ENCODE measurements at regions not wholly inside any gene's neighbourhood (a gene's known extent, or its start where the extent isn't known, plus 50 kb on each side); places are given as distances from the start of the nearest gene placed in this dataset.

DNA sequence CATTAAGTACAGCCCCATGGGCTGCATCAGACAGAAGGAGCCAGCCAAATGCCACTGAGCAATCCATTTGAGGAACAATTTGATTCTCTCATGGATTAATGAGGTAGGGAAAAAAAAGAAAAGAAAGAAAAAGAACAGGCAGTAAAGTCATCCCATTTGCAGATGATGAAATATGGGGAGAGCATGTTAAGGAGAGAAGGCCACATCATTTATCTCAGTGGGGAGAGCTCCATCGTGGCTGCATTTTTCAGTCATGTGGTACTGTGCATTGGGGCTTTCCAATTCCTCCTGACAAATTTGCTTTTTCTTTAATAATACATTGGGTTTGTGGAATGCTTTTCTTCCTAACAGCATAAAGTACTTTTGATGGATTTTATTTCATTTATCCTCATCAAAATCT is 375.2 kb upstream of the TLE4 start:
- no peak overlapping the region for H3K4me3 ChIP-seq (ENCODE audit: low read depth, low read length)
- no peak overlapping the region for H3K27ac ChIP-seq (ENCODE audit: low read depth, low read length)
- H3K9me3 ChIP-seq (ENCODE audit: control insufficient read depth, insufficient read depth, low read depth, low read length): no peaks in the 10 kb centered on the region
- H3K4me1 ChIP-seq (ENCODE audit: control insufficient read depth, insufficient read depth, low read length): peaks cover 5% of the 10 kb centered on the region
- no peaks in the 10 kb centered on the region for H3K27me3 ChIP-seq (ENCODE audit: control insufficient read depth, insufficient read depth, low read length)
- H3K9ac ChIP-seq (ENCODE audit: low read length): no peak overlapping the region
- no peaks in the 10 kb centered on the region for H3K36me3 ChIP-seq (ENCODE audit: control insufficient read depth, insufficient read depth, low read length)

DNA sequence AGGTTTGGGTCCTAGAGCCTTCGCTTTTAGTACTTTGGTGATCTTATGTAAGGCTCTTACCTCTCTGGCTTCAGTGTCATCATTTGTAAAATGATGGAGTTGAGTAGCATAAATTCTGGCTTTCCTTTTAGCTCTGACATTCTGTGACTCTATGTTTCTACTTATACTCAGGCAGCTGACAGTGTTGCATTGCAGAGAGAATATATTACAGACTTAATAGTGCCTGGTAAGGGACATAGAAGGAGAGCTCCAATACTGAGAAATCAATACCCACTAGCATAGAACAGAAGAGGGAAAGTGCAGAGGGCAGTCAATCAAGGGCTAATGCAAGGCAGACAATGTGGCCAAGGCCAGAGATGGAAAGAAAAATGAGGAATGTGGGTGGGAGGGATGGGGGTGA is 371.4 kb upstream of the TLE4 start:
- H3K9me3 ChIP-seq (ENCODE audit: control insufficient read depth, insufficient read depth, low read depth, low read length): no peaks in the 10 kb centered on the region
- H3K9ac ChIP-seq (ENCODE audit: low read length): no peak overlapping the region
- no peak overlapping the region for H3K27ac ChIP-seq (ENCODE audit: low read depth, low read length)
- no peaks in the 10 kb centered on the region for H3K27me3 ChIP-seq (ENCODE audit: control insufficient read depth, insufficient read depth, low read length)
- no peaks in the 10 kb centered on the region for H3K36me3 ChIP-seq (ENCODE audit: control insufficient read depth, insufficient read depth, low read length)
- peaks cover 8% of the 10 kb centered on the region for H3K4me1 ChIP-seq (ENCODE audit: control insufficient read depth, insufficient read depth, low read length)
- no peak overlapping the region for H3K4me3 ChIP-seq (ENCODE audit: low read depth, low read length)

- Histone ChIP-seq H3K9me3 (ENCODE audit: control insufficient read depth, insufficient read depth, low read depth, low read length) (no peaks in the 10 kb centered on the region), H3K36me3 (ENCODE audit: control insufficient read depth, insufficient read depth, low read length) (no peaks in the 10 kb centered on the region), H3K27me3 (ENCODE audit: control insufficient read depth, insufficient read depth, low read length) (no peaks in the 10 kb centered on the region), H3K4me3 (ENCODE audit: low read depth, low read length) (no peak overlapping the region), H3K9ac (ENCODE audit: low read length) (no peak overlapping the region), H3K4me1 (ENCODE audit: control insufficient read depth, insufficient read depth, low read length) (peaks cover 8% of the 10 kb centered on the region), H3K27ac (ENCODE audit: low read depth, low read length) (no peak overlapping the region)
Observed at GRCh38 chr9:79201636-79202035, 370.1 kb upstream of the TLE4 start.

GRCh38 chr9:79208791-79209396 is 362.9 kb upstream of the TLE4 start:
- H3K36me3 ChIP-seq (ENCODE audit: control insufficient read depth, insufficient read depth, low read length): no peaks in the 10 kb centered on the region
- peaks cover 10% of the 10 kb centered on the region; the same call in 1 of the 2 replicates for H3K4me1 ChIP-seq (ENCODE audit: control insufficient read depth, insufficient read depth, low read length)
- no peak overlapping the region for H3K4me3 ChIP-seq (ENCODE audit: low read depth, low read length)
- no peaks in the 10 kb centered on the region for H3K9me3 ChIP-seq (ENCODE audit: control insufficient read depth, insufficient read depth, low read depth, low read length)
- no peak overlapping the region for H3K9ac ChIP-seq (ENCODE audit: low read length)
- no peak overlapping the region for H3K27ac ChIP-seq (ENCODE audit: low read depth, low read length)
- no peaks in the 10 kb centered on the region for H3K27me3 ChIP-seq (ENCODE audit: control insufficient read depth, insufficient read depth, low read length)

DNA sequence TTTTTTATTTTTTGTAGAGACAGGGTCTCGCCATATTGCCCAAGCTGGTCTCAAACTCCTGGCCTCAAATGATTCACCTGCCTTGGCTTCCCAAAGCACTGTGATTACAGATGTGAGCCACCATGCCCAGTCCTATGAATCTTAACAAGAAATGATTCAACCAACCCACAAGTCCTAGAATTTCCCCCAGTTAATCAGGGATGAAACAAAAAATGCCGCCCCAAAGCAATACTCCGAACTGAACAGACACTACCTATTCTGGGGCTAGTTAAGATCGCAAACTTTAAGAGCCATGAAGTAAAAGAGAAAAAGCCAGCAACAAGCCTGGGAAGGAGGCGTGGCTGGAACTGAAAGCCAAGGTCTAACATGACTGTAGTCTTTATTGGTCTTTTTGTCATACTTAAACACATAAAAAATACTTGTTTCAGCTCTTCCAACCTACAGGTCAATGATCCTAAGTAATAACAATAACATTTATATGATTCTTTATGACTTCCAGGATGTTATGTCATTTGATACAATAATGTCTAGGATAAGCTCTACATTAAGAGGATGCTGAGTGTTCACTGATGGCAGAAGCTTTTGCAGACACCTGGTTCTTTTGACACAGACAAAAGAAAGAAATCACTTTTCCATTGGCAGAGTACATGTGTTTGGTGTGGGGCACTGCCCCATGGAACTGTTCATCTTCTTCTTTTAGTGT is 361.1 kb upstream of the TLE4 start:
- H3K4me1 ChIP-seq (ENCODE audit: control insufficient read depth, insufficient read depth, low read length): peaks cover 10% of the 10 kb centered on the region; the same call in 1 of the 2 replicates
- no peaks in the 10 kb centered on the region for H3K27me3 ChIP-seq (ENCODE audit: control insufficient read depth, insufficient read depth, low read length)
- H3K27ac ChIP-seq (ENCODE audit: low read depth, low read length): no peak overlapping the region
- no peaks in the 10 kb centered on the region for H3K9me3 ChIP-seq (ENCODE audit: control insufficient read depth, insufficient read depth, low read depth, low read length)
- H3K9ac ChIP-seq (ENCODE audit: low read length): no peak overlapping the region
- no peaks in the 10 kb centered on the region for H3K36me3 ChIP-seq (ENCODE audit: control insufficient read depth, insufficient read depth, low read length)
- no peak overlapping the region for H3K4me3 ChIP-seq (ENCODE audit: low read depth, low read length)

DNA sequence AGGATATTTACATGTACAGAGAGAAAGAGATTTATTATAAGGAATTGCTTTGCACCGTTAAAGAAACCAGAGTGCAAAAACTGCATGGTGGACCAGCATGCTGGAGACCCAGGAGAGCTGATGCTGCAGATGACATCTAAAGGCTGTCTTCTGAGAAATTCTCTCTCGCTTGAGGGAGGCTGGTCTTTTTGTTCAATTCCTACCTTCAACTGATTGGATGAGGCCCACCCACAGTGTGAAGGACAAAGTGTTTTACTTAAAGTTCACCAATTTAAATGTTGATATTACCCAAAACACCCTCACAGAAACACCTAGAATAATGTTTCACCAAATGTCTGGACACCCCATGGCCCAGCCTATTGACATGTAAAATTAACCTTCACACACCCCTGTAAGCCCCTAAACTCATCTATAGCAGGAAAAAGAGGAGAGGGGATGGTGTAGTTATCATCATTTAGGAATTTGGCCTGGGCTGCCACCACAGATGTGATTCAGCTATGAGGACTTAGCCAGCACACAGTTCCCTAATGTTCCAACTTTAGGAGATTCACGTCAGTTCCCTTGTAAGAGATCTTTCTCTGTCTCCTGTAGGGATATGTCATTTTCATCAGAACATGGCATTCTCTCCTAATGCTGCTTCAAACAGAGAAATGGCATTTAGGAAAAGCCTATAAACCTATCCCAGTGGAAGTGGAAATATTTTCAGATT is 358.2 kb upstream of the TLE4 start:
- Histone ChIP-seq H3K27me3 (ENCODE audit: control insufficient read depth, insufficient read depth, low read length) (no peaks in the 10 kb centered on the region), H3K9me3 (ENCODE audit: control insufficient read depth, insufficient read depth, low read depth, low read length) (no peaks in the 10 kb centered on the region), H3K27ac (ENCODE audit: low read depth, low read length) (no peak overlapping the region), H3K36me3 (ENCODE audit: control insufficient read depth, insufficient read depth, low read length) (no peaks in the 10 kb centered on the region), H3K4me1 (ENCODE audit: control insufficient read depth, insufficient read depth, low read length) (peaks cover 8% of the 10 kb centered on the region; the same call in 1 of the 2 replicates), H3K9ac (ENCODE audit: low read length) (no peak overlapping the region), H3K4me3 (ENCODE audit: low read depth, low read length) (no peak overlapping the region)

DNA sequence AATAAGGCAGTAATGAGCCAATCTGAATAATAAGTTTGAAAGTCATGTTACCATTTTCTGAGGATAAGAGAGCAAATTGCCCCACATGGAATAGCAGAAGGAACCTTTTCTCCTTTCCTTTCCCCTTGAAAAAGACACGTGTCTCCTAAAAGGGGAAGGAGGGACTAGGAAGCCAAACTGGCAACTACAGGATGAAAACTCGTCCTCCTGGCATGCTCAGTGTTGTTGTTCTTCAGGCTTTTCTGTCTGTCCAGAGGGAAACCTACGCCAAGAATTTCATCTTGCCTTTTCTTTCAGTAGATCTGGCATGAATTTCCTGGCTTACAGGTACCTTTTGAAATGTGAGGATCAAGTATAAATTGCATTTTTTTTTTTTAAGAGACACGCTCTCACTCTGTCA is 355.9 kb upstream of the TLE4 start:
- H3K36me3 ChIP-seq (ENCODE audit: control insufficient read depth, insufficient read depth, low read length): no peaks in the 10 kb centered on the region
- H3K27me3 ChIP-seq (ENCODE audit: control insufficient read depth, insufficient read depth, low read length): no peaks in the 10 kb centered on the region
- no peaks in the 10 kb centered on the region for H3K4me1 ChIP-seq (ENCODE audit: control insufficient read depth, insufficient read depth, low read length)
- no peak overlapping the region for H3K27ac ChIP-seq (ENCODE audit: low read depth, low read length)
- H3K9ac ChIP-seq (ENCODE audit: low read length): no peak overlapping the region
- no peak overlapping the region for H3K4me3 ChIP-seq (ENCODE audit: low read depth, low read length)
- H3K9me3 ChIP-seq (ENCODE audit: control insufficient read depth, insufficient read depth, low read depth, low read length): no peaks in the 10 kb centered on the region

DNA sequence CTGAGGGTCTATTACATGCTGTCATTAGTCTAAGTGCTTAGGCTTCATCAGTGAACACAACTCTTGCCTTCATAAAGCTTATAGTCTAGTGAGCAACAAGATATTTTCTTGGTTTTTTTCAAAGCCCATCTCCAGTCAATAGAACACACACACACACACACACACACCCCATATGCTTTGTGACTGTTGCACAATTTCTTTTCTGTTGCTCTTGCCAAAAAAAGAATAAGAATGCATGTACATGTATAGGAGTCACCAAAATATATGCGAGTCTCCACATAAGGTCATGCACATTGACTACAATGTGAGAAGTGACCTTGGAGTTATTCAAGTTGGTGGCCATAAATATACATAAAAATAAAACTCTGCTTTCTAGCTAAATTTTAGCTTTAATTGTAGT is 351.5 kb upstream of the TLE4 start:
- no peak overlapping the region for H3K9ac ChIP-seq (ENCODE audit: low read length)
- H3K27ac ChIP-seq (ENCODE audit: low read depth, low read length): no peak overlapping the region
- H3K4me1 ChIP-seq (ENCODE audit: control insufficient read depth, insufficient read depth, low read length): no peaks in the 10 kb centered on the region
- no peaks in the 10 kb centered on the region for H3K27me3 ChIP-seq (ENCODE audit: control insufficient read depth, insufficient read depth, low read length)
- H3K4me3 ChIP-seq (ENCODE audit: low read depth, low read length): no peak overlapping the region
- no peaks in the 10 kb centered on the region for H3K36me3 ChIP-seq (ENCODE audit: control insufficient read depth, insufficient read depth, low read length)
- no peaks in the 10 kb centered on the region for H3K9me3 ChIP-seq (ENCODE audit: control insufficient read depth, insufficient read depth, low read depth, low read length)

DNA sequence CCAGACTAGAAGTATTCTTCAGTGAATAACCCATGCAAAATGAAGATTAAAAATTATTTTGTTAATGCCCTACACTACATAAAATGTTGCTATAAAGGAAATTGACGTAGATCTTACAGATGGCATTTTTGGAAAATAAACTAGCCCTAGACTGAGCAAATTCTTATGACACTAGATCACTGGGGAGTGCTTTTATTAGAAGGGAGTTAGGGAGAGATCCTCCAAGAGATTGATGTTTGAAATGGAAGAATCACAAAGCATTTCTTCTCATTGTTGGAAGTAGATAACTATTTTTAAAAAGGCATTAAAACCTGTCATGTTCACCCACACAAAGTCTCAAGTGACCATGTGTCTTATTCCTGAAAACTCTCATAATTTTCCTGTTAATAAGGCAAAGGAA is 351.1 kb upstream of the TLE4 start:
- Histone ChIP-seq H3K36me3 (ENCODE audit: control insufficient read depth, insufficient read depth, low read length) (no peaks in the 10 kb centered on the region), H3K4me3 (ENCODE audit: low read depth, low read length) (no peak overlapping the region), H3K9me3 (ENCODE audit: control insufficient read depth, insufficient read depth, low read depth, low read length) (no peaks in the 10 kb centered on the region), H3K9ac (ENCODE audit: low read length) (no peak overlapping the region), H3K4me1 (ENCODE audit: control insufficient read depth, insufficient read depth, low read length) (no peaks in the 10 kb centered on the region), H3K27ac (ENCODE audit: low read depth, low read length) (no peak overlapping the region), H3K27me3 (ENCODE audit: control insufficient read depth, insufficient read depth, low read length) (no peaks in the 10 kb centered on the region)

GRCh38 chr9:79221084-79221483 is 350.7 kb upstream of the TLE4 start:
- H3K27me3 ChIP-seq (ENCODE audit: control insufficient read depth, insufficient read depth, low read length): no peaks in the 10 kb centered on the region
- no peaks in the 10 kb centered on the region for H3K36me3 ChIP-seq (ENCODE audit: control insufficient read depth, insufficient read depth, low read length)
- H3K4me1 ChIP-seq (ENCODE audit: control insufficient read depth, insufficient read depth, low read length): no peaks in the 10 kb centered on the region
- no peak overlapping the region for H3K27ac ChIP-seq (ENCODE audit: low read depth, low read length)
- H3K9ac ChIP-seq (ENCODE audit: low read length): no peak overlapping the region
- no peak overlapping the region for H3K4me3 ChIP-seq (ENCODE audit: low read depth, low read length)
- H3K9me3 ChIP-seq (ENCODE audit: control insufficient read depth, insufficient read depth, low read depth, low read length): no peaks in the 10 kb centered on the region

DNA sequence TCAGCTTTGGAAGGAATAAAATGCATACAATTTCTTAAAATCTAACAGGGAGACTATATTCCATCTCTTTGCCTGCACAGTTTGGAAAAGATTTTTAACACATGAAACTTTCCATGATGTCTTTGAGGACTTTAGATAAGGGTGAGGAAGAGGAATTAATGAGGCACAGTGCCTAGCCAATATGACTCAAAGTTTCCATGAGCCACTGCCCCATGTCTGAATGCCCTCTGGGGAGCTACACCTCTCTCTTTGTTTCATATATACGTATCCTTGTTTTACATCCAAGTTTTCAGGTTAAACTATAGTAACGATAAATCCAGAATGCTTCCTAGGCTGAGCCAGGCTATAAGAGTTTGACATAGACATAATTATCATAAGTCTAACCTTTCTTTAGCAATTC is 349.3 kb upstream of the TLE4 start:
- H3K4me3 ChIP-seq (ENCODE audit: low read depth, low read length): no peak overlapping the region
- H3K27ac ChIP-seq (ENCODE audit: low read depth, low read length): no peak overlapping the region
- no peaks in the 10 kb centered on the region for H3K27me3 ChIP-seq (ENCODE audit: control insufficient read depth, insufficient read depth, low read length)
- H3K4me1 ChIP-seq (ENCODE audit: control insufficient read depth, insufficient read depth, low read length): no peaks in the 10 kb centered on the region
- no peaks in the 10 kb centered on the region for H3K9me3 ChIP-seq (ENCODE audit: control insufficient read depth, insufficient read depth, low read depth, low read length)
- no peaks in the 10 kb centered on the region for H3K36me3 ChIP-seq (ENCODE audit: control insufficient read depth, insufficient read depth, low read length)
- no peak overlapping the region for H3K9ac ChIP-seq (ENCODE audit: low read length)
